B cell (primary cell): ENCODE measurements at regions not wholly inside any gene's neighbourhood (a gene's known extent, or its start where the extent isn't known, plus 50 kb on each side); places are given as distances from the start of the nearest gene placed in this dataset.

ENCODE experiments used
- CTCF ChIP-seq: fragments of 200-600 bp; IDR thresholded peaks from one replicate; pipeline ENCODE4 v1.8.0; 2022; ENCODE audit warnings: antibody characterized with exemption, mild to moderate bottlenecking
- EZH2 ChIP-seq: IDR thresholded peaks from 2 replicates; pipeline ENCODE4 v1.6.1; 2012; ENCODE audit warnings: borderline replicate concordance, low read depth, mild to moderate bottlenecking, moderate library complexity, low read length; ENCODE audit not compliant: insufficient read depth, poor library complexity, severe bottlenecking

GRCh38 chr7:34385384-34385783, 272.6 kb upstream of the NPSR1 start:
- TF ChIP-seq CTCF: no peak
- no peak for TF ChIP-seq EZH2
